ENCODE measurements at regions not wholly inside any gene's neighbourhood (a gene's known extent, or its start where the extent isn't known, plus 50 kb on each side); places are given as distances from the start of the nearest gene placed in this dataset.
A peak's percentile ranks its signal among the peaks of the same experiment; 100 is the strongest.

DNA sequence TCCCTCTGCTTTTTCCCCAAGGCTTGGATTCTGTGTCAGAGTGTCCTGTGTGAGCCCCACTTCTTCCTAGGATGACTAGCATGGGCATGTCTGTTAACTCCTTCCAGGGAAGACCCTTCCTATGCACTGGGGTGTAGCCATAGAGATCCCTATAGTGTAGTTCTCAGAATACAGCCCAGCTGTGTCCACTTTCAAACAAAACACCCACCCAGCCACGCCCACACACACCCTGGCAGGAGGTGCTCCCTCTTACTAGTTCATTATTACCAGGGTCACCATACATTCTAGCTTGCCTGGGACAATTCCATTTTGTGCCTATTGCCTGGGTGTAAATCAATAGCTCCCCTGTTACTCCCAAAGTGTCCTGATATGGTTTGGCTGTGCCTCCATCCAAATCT is 195.6 kb downstream of the MYCN start:
- H2BK120ac ChIP-seq (ENCODE audit: low read depth, low read length, poor library complexity, severe bottlenecking), result no peak overlapping the region
- H3K79me2 ChIP-seq (ENCODE audit: insufficient read depth, low read length), result no peaks in the 10 kb centered on the region
- H3K4me2 ChIP-seq (ENCODE audit: insufficient read depth, insufficient read length, low read length), result no peak overlapping the region
- H3K4me1 ChIP-seq (ENCODE audit: insufficient read depth, low read length), result no peaks in the 10 kb centered on the region; the same call in 1 of the 2 replicates
- no peak overlapping the region for H3K18ac ChIP-seq (ENCODE audit: insufficient read length, low read depth, low read length)
- H4K8ac ChIP-seq (replicated peaks; ENCODE audit: insufficient read length, low read depth, low read length), result no peak overlapping the region
- H2BK12ac ChIP-seq (ENCODE audit: insufficient read length, low read depth, low read length), result no peak overlapping the region
- no peak overlapping the region for H2AFZ ChIP-seq (ENCODE audit: low read length)
- H3K23ac ChIP-seq (ENCODE audit: insufficient read length, low read depth, low read length), result no peak overlapping the region
- H2BK15ac ChIP-seq (ENCODE audit: low read depth, low read length), result no peak overlapping the region
- WGBS (ENCODE audit: extremely low coverage, insufficient read length, low lambda C conversion rate), result no CpG with 5 or more reads among the region's 1 CpG
- H4K20me1 ChIP-seq (ENCODE audit: control insufficient read depth, insufficient read depth, insufficient read length), result no peaks in the 10 kb centered on the region
- DNase-seq, result no peak
- no peak overlapping the region for H3K14ac ChIP-seq (ENCODE audit: insufficient read depth, low read length)
- H3K4ac ChIP-seq (ENCODE audit: low read depth, low read length), result no peak overlapping the region
- H3K9me3 Mint-ChIP-seq, result no peaks in the 10 kb centered on the region
- H3K27ac Mint-ChIP-seq, result peak overlapping the region in 1 of 3 experiments; percentile 77; a peak in 2 of 7 replicates
- H3K4me1 Mint-ChIP-seq, result peaks cover 13 to 24% of the 10 kb centered on the region in 2 experiments
- H3K27me3 ChIP-seq (ENCODE audit: insufficient read depth, low read length), result no peaks in the 10 kb centered on the region
- no peak overlapping the region for H2BK20ac ChIP-seq (ENCODE audit: low read depth, low read length, poor library complexity, severe bottlenecking)
- no peak overlapping the region for H3K27ac ChIP-seq (ENCODE audit: insufficient read length, low read depth, low read length)
- H3T11ph ChIP-seq (ENCODE audit: low read length), result no peak overlapping the region
- no peak overlapping the region for H2BK5ac ChIP-seq (ENCODE audit: insufficient read length, low read length)
- no peak overlapping the region for H3K4me3 Mint-ChIP-seq
- H3K56ac ChIP-seq (ENCODE audit: insufficient read length, low read depth, low read length), result no peak overlapping the region
- H3K9me3 ChIP-seq (ENCODE audit: control insufficient read depth, low read depth, low read length), result no peaks in the 10 kb centered on the region
- no peak overlapping the region for H4K5ac ChIP-seq (ENCODE audit: insufficient read length, low read depth, low read length)
- no peak overlapping the region for H2AK5ac ChIP-seq (ENCODE audit: insufficient read length, low read length)
- no peaks in the 10 kb centered on the region; a peak in 1 of 7 replicates for H3K36me3 Mint-ChIP-seq (ENCODE audit: insufficient read depth in 1 of 3, low read depth in 3 of 3)
- H3K27me3 Mint-ChIP-seq (ENCODE audit: low read depth), result no peaks in the 10 kb centered on the region; the same call in 1 of the 2 replicates
- TF ChIP-seq, protein P1, sequence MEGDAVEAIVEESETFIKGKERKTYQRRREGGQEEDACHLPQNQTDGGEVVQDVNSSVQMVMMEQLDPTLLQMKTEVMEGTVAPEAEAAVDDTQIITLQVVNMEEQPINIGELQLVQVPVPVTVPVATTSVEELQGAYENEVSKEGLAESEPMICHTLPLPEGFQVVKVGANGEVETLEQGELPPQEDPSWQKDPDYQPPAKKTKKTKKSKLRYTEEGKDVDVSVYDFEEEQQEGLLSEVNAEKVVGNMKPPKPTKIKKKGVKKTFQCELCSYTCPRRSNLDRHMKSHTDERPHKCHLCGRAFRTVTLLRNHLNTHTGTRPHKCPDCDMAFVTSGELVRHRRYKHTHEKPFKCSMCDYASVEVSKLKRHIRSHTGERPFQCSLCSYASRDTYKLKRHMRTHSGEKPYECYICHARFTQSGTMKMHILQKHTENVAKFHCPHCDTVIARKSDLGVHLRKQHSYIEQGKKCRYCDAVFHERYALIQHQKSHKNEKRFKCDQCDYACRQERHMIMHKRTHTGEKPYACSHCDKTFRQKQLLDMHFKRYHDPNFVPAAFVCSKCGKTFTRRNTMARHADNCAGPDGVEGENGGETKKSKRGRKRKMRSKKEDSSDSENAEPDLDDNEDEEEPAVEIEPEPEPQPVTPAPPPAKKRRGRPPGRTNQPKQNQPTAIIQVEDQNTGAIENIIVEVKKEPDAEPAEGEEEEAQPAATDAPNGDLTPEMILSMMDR (conservative IDR thresholded peaks at IDR 0.05), result no peak
- H3K9ac ChIP-seq (ENCODE audit: extremely low read depth, insufficient read length, low read length), result no peak overlapping the region
- no peaks in the 10 kb centered on the region for H3K79me1 ChIP-seq (ENCODE audit: insufficient read depth, low read depth, low read length, poor library complexity, severe bottlenecking)
- no peaks in the 10 kb centered on the region for H3K23me2 ChIP-seq (ENCODE audit: insufficient read length, low read depth, low read length, poor library complexity, severe bottlenecking)
- no peak overlapping the region for H4K91ac ChIP-seq (ENCODE audit: insufficient read length, low read depth, low read length)

Data from H9 (cell line).